Stimulated activated CD8-positive, alpha-beta memory T cell treated with anti-CD3 and anti-CD28 coated beads, Interleukin-12 subunit alpha, Interleukin-12 subunit beta, amount 100 ng/mL, for 24 hours (primary cell): ENCODE measurements at regions not wholly inside any gene's neighbourhood (a gene's known extent, or its start where the extent isn't known, plus 50 kb on each side); places are given as distances from the start of the nearest gene placed in this dataset.

ENCODE experiments used
- DNase-seq: peaks from one replicate; pipeline ENCODE4 v3.0.0-alpha.2; 2020; ENCODE audit errors: extremely low read depth

GRCh38 chr9:80376180-80376579 lies 804.4 kb downstream of the TLE4 start:
- DNase-seq, result no peak

GRCh38 chr9:80375477-80375876 lies 803.7 kb downstream of the TLE4 start:
- no peak for DNase-seq

GRCh38 chr9:80369641-80370040 lies 797.9 kb downstream of the TLE4 start:
- no peak for DNase-seq

GRCh38 chr9:80366626-80367025 lies 794.9 kb downstream of the TLE4 start:
- DNase-seq, result no peak

- no peak for DNase-seq
These were observed 788.4 kb downstream of the TLE4 start for GRCh38 chr9:80359941-80360881.

- no peak for DNase-seq
These were observed 787.5 kb downstream of the TLE4 start for GRCh38 chr9:80359291-80359690.

GRCh38 chr9:80352967-80353366 lies 781.2 kb downstream of the TLE4 start:
- no peak for DNase-seq

GRCh38 chr9:80351612-80352011 lies 779.8 kb downstream of the TLE4 start:
- no peak for DNase-seq

GRCh38 chr9:80326105-80326504 lies 754.3 kb downstream of the TLE4 start:
- no peak for DNase-seq

- DNase-seq, result no peak
These were observed 749.2 kb downstream of the TLE4 start for GRCh38 chr9:80320916-80321315.

- no peak for DNase-seq
These were observed 748.7 kb downstream of the TLE4 start for GRCh38 chr9:80320480-80320879.

- DNase-seq, result no peak
These were observed 733.4 kb downstream of the TLE4 start for GRCh38 chr9:80305136-80305535.

GRCh38 chr9:80294955-80295354 lies 723.2 kb downstream of the TLE4 start:
- DNase-seq, result no peak

GRCh38 chr9:80294318-80294717 lies 722.6 kb downstream of the TLE4 start:
- no peak for DNase-seq

- no peak for DNase-seq
These were observed 720.5 kb downstream of the TLE4 start for GRCh38 chr9:80292231-80292630.

- DNase-seq, result no peak
These were observed 713.6 kb downstream of the TLE4 start for GRCh38 chr9:80285326-80285725.

- DNase-seq, result no peak
These were observed 711.0 kb downstream of the TLE4 start for GRCh38 chr9:80282766-80283165.

- DNase-seq, result no peak
These were observed 687.3 kb downstream of the TLE4 start for GRCh38 chr9:80259079-80259478.

- DNase-seq, result no peak
These were observed 680.0 kb downstream of the TLE4 start for GRCh38 chr9:80251778-80252177.

- no peak for DNase-seq
These were observed 670.3 kb downstream of the TLE4 start for GRCh38 chr9:80242022-80242421.

- DNase-seq, result no peak
These were observed 664.0 kb downstream of the TLE4 start for GRCh38 chr9:80235752-80236151.

- DNase-seq, result no peak
These were observed 662.1 kb downstream of the TLE4 start for GRCh38 chr9:80233906-80234305.

GRCh38 chr9:80233102-80233843 lies 661.5 kb downstream of the TLE4 start:
- no peak for DNase-seq
